ENCODE measurements at regions not wholly inside any gene's neighbourhood (a gene's known extent, or its start where the extent isn't known, plus 50 kb on each side); places are given as distances from the start of the nearest gene placed in this dataset.

DNA sequence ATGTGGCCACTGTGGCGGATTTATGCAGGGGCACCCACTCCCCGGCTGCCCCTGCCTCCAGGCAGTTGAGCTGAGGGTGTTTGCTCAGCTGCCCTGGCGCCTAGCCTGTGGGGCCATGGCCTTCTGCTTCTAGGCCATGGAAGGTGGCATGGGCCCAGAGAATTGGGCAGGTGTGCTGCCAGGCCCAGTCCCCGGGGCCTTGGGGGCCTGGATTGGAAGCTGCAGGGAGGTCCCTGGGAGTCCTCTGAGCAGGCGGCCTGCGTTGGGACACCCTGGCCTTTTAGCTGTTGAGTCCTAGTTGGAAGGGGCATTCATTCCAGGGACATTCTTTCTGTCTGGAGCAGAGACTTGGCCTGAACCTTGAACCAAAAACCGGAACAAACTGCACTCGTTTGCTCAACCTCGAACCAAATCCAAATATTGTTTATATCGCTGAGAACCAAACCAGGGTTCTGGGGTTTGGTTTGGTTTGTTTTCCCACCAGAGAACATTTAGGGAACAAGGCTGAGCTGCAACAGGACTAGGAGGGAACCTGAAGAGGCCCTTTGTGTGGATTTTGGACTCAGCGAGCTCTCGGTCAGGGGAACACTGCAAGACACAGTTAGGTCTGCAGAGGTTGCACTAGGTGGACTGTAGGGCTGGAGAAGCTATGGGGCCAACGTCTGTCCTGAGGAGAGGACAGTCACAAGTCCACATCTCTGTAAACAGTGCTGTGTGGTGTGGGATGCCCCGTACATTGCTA lies 116.8 kb downstream of the BOD1 start:
- TF ChIP-seq Cebpa-rat (IDR thresholded peaks at IDR 0.05) = no peak
- no peaks in the 10 kb centered on the region for H3K36me3 ChIP-seq
- H3K27ac ChIP-seq = no peak overlapping the region
- H3K4me2 ChIP-seq = no peak overlapping the region
- no peak overlapping the region for H3K4me3 ChIP-seq
- H3K4me1 ChIP-seq = peaks cover 0 to 1% (median 0%) of the 10 kb centered on the region in 10 experiments; a peak in 1 of 20 replicates
- H3K9me3 ChIP-seq (replicated peaks in 1 of 11) = peaks cover 0 to 4% (median 0%) of the 10 kb centered on the region in 11 experiments; a peak in 6 of 22 replicates
- H4K20me1 ChIP-seq = no peaks in the 10 kb centered on the region
- H3K27me3 ChIP-seq = no peaks in the 10 kb centered on the region
- H3K9ac ChIP-seq = no peak overlapping the region

- no peak for TF ChIP-seq Cebpa-rat (IDR thresholded peaks at IDR 0.05)
- no peaks in the 10 kb centered on the region for H3K27me3 ChIP-seq
- no peak overlapping the region for H3K4me2 ChIP-seq
- no peak overlapping the region for H3K9ac ChIP-seq
- H3K27ac ChIP-seq = no peak overlapping the region
- no peak overlapping the region for H3K4me3 ChIP-seq
- no peaks in the 10 kb centered on the region for H4K20me1 ChIP-seq
- H3K9me3 ChIP-seq (replicated peaks in 1 of 11) = no peaks in the 10 kb centered on the region
- H3K36me3 ChIP-seq = no peaks in the 10 kb centered on the region
- H3K4me1 ChIP-seq = peaks cover 0 to 4% (median 0%) of the 10 kb centered on the region in 10 experiments; a peak in 1 of 20 replicates
Measured at GRCh38 chr5:173498739-173499470, 117.5 kb downstream of the BOD1 start.

- Histone ChIP-seq H3K9ac (no peak overlapping the region), H3K4me3 (no peak overlapping the region), H3K9me3 (replicated peaks in 1 of 11) (0 out of 22 replicates have a peak, but pooled peaks cover 0 to 3% (median 0%) of the 10 kb centered on the region in 11 experiments), H4K20me1 (no peaks in the 10 kb centered on the region), H3K4me1 (peaks cover 0 to 4% (median 0%) of the 10 kb centered on the region in 10 experiments; a peak in 1 of 20 replicates), H3K36me3 (no peaks in the 10 kb centered on the region), H3K27ac (no peak overlapping the region), H3K4me2 (no peak overlapping the region), H3K27me3 (no peaks in the 10 kb centered on the region)
- no peak for TF ChIP-seq Cebpa-rat (IDR thresholded peaks at IDR 0.05)
Measured at GRCh38 chr5:173498286-173498685, 118.2 kb downstream of the BOD1 start.

GRCh38 chr5:173497685-173498084 lies 118.8 kb downstream of the BOD1 start:
- no peak overlapping the region for H3K27ac ChIP-seq
- no peak overlapping the region for H3K9ac ChIP-seq
- no peaks in the 10 kb centered on the region for H3K27me3 ChIP-seq
- H3K4me1 ChIP-seq = peaks cover 0 to 4% (median 0%) of the 10 kb centered on the region in 10 experiments; a peak in 1 of 20 replicates
- H3K4me3 ChIP-seq = no peak overlapping the region
- H3K4me2 ChIP-seq = no peak overlapping the region
- no peaks in the 10 kb centered on the region for H4K20me1 ChIP-seq
- 0 out of 22 replicates have a peak, but pooled peaks cover 0 to 4% (median 0%) of the 10 kb centered on the region in 11 experiments for H3K9me3 ChIP-seq (replicated peaks in 1 of 11)
- no peaks in the 10 kb centered on the region for H3K36me3 ChIP-seq
- no peak for TF ChIP-seq Cebpa-rat (IDR thresholded peaks at IDR 0.05)

GRCh38 chr5:173496883-173497255 lies 119.6 kb downstream of the BOD1 start:
- no peak overlapping the region for H3K4me3 ChIP-seq
- H3K9me3 ChIP-seq (replicated peaks in 1 of 11) = peaks cover 0 to 4% (median 0%) of the 10 kb centered on the region in 11 experiments; a peak in 1 of 22 replicates
- no peaks in the 10 kb centered on the region for H3K36me3 ChIP-seq
- no peak for TF ChIP-seq Cebpa-rat (IDR thresholded peaks at IDR 0.05)
- H3K27ac ChIP-seq = no peak overlapping the region
- no peak overlapping the region for H3K9ac ChIP-seq
- peaks cover 0 to 4% (median 0%) of the 10 kb centered on the region in 10 experiments; a peak in 1 of 20 replicates for H3K4me1 ChIP-seq
- H3K27me3 ChIP-seq = no peaks in the 10 kb centered on the region
- no peaks in the 10 kb centered on the region for H4K20me1 ChIP-seq
- H3K4me2 ChIP-seq = no peak overlapping the region

GRCh38 chr5:173496129-173496882 lies 120.1 kb downstream of the BOD1 start:
- Histone ChIP-seq H3K4me1 (peaks cover 0 to 4% (median under 1%) of the 10 kb centered on the region in 10 experiments; a peak in 6 of 20 replicates), H3K27me3 (no peaks in the 10 kb centered on the region), H3K4me3 (no peak overlapping the region), H3K36me3 (no peaks in the 10 kb centered on the region), H3K9me3 (replicated peaks in 1 of 11) (peaks cover 0 to 4% (median 0%) of the 10 kb centered on the region in 11 experiments; a peak in 1 of 22 replicates), H3K4me2 (no peak overlapping the region), H3K9ac (no peak overlapping the region), H4K20me1 (no peaks in the 10 kb centered on the region), H3K27ac (no peak overlapping the region)
- TF ChIP-seq Cebpa-rat (IDR thresholded peaks at IDR 0.05) = no peak

GRCh38 chr5:173495225-173495904 lies 121.1 kb downstream of the BOD1 start:
- Histone ChIP-seq H3K36me3 (peaks cover 0 to 5% (median 0%) of the 10 kb centered on the region in 11 experiments; a peak in 1 of 22 replicates), H4K20me1 (no peaks in the 10 kb centered on the region), H3K4me1 (peaks cover 0 to 13% (median 9%) of the 10 kb centered on the region in 10 experiments; a peak in 16 of 20 replicates), H3K4me2 (no peak overlapping the region), H3K9ac (no peak overlapping the region), H3K27ac (no peak overlapping the region), H3K9me3 (replicated peaks in 1 of 11) (peaks cover 0 to 4% (median 0%) of the 10 kb centered on the region in 11 experiments; a peak in 1 of 22 replicates), H3K27me3 (no peaks in the 10 kb centered on the region), H3K4me3 (no peak overlapping the region)
- TF ChIP-seq Cebpa-rat (IDR thresholded peaks at IDR 0.05) = no peak

GRCh38 chr5:173494446-173494845 lies 122.0 kb downstream of the BOD1 start:
- peaks cover 0 to 14% (median 9%) of the 10 kb centered on the region in 10 experiments; a peak in 16 of 20 replicates for H3K4me1 ChIP-seq

More at GRCh38 chr5:173494446-173494845, 122.0 kb downstream of the BOD1 start:
- TF ChIP-seq Cebpa-rat (IDR thresholded peaks at IDR 0.05) = no peak
- Histone ChIP-seq H3K4me2 (no peak overlapping the region), H4K20me1 (no peaks in the 10 kb centered on the region), H3K36me3 (peaks cover 0 to 8% (median 0%) of the 10 kb centered on the region in 11 experiments; a peak in 1 of 22 replicates), H3K4me3 (no peak overlapping the region), H3K9ac (no peak overlapping the region), H3K27ac (no peak overlapping the region), H3K27me3 (no peaks in the 10 kb centered on the region), H3K9me3 (replicated peaks in 1 of 11) (peaks cover 0 to 11% (median 0%) of the 10 kb centered on the region in 11 experiments; a peak in 2 of 22 replicates)

All from BLaER1 treated with 17β-estradiol and CSF1 and Interleukin-3, amounts not matched to agents 10 nM and 100 nM (cell line).